Epithelial cell of proximal tubule (primary cell): ENCODE measurements at regions not wholly inside any gene's neighbourhood (a gene's known extent, or its start where the extent isn't known, plus 50 kb on each side); places are given as distances from the start of the nearest gene placed in this dataset.

Experiments used
- DNase-seq: peaks from one replicate; pipeline ENCODE4 v3.0.0-alpha.2; 2011; ENCODE audit warnings: low read depth
- H3K4me3 ChIP-seq: 2 replicates; pipeline ENCODE4 v1.5.1; 2011; ENCODE audit warnings: low read depth, mild to moderate bottlenecking, low read length
- CTCF ChIP-seq: conservative IDR thresholded peaks from 2 replicates; pipeline ENCODE4 v1.5.1; 2012; ENCODE audit warnings: low read depth, mild to moderate bottlenecking, low read length

DNA sequence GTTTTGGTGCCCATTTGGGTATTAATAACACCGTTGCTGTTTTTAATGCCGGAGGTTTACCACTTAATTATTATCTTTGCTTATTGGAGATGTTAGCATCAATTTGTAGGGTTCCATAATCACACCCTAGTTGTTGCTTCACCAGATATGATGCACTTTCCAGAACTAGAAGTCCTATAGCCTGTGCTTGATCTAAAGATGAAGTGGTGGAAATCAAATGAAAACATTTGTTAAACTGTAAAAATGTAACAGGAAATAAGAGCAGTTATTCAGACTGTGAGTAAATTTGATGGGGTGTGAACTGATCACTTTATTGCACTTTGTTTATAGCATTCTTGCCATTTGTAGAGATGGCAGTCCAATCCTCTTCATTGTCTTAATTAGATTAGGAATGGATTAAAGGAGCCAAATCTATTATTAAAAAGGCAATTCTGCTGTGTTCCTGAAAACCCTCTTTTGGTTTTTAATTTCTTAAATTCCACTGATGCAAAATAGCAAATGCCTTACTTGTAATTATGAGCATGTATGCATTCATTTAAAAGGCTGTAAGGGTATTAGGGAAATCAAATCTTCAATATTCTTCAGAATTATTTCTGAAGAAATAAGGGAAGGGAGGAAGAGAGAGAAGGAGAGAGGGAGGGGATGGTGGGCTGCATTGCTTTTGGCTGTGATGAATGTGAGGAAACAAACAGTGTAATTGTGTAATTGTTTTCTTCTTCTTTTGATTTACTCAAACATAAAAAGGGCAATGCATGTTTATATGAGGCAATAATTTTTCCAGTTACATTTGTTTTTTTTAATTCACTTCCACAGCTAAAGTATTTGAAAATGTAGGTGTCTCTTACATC lies 675.2 kb upstream of the WWC1 start:
- TF ChIP-seq CTCF = no peak
- H3K4me3 ChIP-seq = no peak overlapping the region
- no peak for DNase-seq

DNA sequence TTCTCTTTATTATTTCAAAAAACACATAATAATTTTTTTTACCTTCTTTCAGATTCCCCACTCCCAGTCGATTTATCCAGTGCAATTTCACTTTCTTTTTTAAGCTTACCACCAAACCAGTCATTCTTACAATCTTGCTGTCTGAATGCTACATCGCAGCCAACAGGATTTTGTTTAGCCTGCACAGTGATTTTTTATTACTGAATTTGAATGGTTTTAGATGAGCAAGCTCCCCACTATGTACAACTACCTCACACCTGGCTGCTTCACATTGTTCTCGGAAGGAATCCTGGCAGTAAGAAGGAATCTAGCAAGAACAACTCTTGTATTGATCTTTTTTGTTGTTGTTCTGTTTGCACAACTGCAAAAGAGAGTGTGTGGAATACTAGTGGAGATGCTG lies 668.1 kb upstream of the WWC1 start:
- no peak for TF ChIP-seq CTCF
- H3K4me3 ChIP-seq = no peak overlapping the region
- no peak for DNase-seq

- no peak for DNase-seq
- H3K4me3 ChIP-seq = no peak overlapping the region
- no peak for TF ChIP-seq CTCF
Observed at GRCh38 chr5:167624053-167624452, 667.4 kb upstream of the WWC1 start.

- TF ChIP-seq CTCF = no peak
- no peak overlapping the region for H3K4me3 ChIP-seq
- DNase-seq = no peak
Observed at GRCh38 chr5:167626341-167627123, 664.9 kb upstream of the WWC1 start.

DNA sequence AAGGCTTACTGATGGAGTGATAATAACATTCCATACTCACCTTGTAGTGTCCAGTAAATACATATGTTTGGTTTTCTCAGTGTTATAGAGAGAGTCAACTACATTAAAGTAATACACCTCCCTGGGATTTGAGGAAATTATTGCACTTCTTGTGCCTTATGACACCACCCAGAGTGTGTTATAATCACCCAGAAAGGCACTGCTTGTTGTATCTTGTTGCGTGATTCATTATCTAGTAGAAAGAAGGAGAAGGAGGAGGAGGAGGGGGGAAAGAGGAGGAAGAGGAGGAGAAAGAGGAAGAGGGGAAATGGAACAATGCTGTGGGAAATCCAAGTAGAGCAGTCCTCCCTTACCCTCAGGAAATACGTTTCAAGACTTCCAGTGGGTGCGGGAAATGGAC lies 661.8 kb upstream of the WWC1 start:
- TF ChIP-seq CTCF = no peak
- H3K4me3 ChIP-seq = no peak overlapping the region
- DNase-seq = no peak

GRCh38 chr5:167631191-167631590 lies 660.3 kb upstream of the WWC1 start:
- no peak overlapping the region for H3K4me3 ChIP-seq
- TF ChIP-seq CTCF = no peak
- no peak for DNase-seq
